COLO829 (cell line): ENCODE measurements at regions not wholly inside any gene's neighbourhood (a gene's known extent, or its start where the extent isn't known, plus 50 kb on each side); places are given as distances from the start of the nearest gene placed in this dataset.
"Not testable (repeated sequence)": the region's sequence is repeated elsewhere in the genome, so short reads cannot be mapped to it uniquely, and the experiment has no call there.

Experiments used
- DNase-seq: peaks from one replicate; pipeline ENCODE4 v3.0.0; 2012; ENCODE audit warnings: low spot score

- no peak for DNase-seq
These were observed 686.4 kb downstream of the GALC start for GRCh38 chr14:87306409-87307168.

DNA sequence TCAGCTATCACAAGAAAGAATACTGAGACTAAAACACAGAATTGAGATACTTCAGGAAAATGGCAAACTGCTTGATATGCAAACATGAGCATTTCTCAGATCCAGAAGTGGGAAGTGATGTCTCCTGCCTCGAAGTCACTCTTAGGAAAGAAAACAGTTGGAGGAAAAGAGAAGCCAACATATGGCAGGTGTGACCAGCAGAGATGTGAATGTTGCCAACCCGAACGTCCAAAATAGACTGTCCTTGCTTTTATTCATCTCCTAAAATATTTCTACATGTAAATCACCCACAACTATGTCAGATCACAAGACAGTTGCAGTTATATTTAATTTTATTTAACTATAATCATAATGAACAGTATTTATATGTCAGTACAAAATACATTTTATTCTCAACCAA, 687.6 kb downstream of the GALC start:
- DNase-seq = no peak

GRCh38 chr14:87304404-87304803, 688.6 kb downstream of the GALC start:
- no peak for DNase-seq

DNA sequence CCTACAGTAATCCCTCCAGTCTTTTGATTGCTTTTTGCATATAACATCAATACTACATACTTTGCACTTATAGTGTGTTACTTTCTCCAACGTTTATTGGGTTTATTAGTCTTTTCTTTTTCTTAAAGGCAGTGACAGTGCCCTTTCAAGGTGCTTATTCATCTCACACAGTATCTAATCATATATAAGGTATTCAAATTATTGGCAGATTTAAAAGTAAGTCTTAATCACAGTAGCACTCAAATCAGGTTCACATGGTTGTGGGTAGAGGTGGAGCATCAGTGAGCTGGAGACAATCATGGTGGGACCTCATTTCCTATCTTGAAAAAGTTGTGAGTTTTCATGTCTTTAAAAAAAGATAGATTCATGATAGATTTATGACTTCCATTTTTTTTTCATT, 706.2 kb downstream of the GALC start:
- DNase-seq = no peak

GRCh38 chr14:87286191-87286590, 706.8 kb downstream of the GALC start:
- no peak for DNase-seq

DNA sequence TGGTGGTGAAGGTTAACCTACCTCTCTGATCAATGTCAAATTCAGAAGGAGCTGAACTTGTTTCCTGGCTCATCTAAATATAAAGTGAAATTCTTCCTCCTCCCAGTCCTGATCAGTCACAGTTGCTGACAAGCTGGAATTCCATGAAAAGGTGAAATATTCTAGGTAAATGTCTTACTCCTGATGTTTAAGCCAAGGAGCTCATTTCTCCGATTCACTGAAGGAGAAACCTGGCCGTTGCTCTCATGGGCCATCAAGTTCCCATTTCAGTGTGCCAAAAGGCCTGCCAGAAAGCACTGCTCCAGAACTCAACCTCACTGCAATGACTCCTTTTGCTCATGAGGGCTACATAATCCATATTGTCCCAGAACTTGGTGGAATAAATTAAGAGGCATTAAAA, 707.5 kb downstream of the GALC start:
- DNase-seq = no peak

- no peak for DNase-seq
These were observed 709.4 kb downstream of the GALC start for GRCh38 chr14:87283547-87283946.

DNA sequence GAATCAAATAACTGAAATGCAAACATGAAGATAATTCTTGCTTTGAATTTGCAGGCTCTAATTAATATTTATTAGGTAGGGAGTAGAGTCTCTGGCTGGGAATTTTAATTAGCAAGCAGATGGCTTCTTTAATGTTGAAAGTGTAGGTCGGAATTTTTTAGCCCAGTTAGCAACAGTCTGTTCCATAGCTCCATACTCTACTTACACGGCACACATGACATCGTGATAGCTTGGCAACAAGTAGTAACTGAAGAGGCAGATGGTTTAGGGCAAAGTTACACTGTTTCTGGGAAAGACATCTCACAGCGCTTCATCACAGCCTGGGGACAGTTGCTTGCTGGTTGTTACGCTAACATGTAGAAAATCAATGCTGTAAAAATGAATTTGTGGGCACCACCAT, 710.7 kb downstream of the GALC start:
- no peak for DNase-seq

- DNase-seq = no peak
These were observed 714.6 kb downstream of the GALC start for GRCh38 chr14:87278415-87278814.

DNA sequence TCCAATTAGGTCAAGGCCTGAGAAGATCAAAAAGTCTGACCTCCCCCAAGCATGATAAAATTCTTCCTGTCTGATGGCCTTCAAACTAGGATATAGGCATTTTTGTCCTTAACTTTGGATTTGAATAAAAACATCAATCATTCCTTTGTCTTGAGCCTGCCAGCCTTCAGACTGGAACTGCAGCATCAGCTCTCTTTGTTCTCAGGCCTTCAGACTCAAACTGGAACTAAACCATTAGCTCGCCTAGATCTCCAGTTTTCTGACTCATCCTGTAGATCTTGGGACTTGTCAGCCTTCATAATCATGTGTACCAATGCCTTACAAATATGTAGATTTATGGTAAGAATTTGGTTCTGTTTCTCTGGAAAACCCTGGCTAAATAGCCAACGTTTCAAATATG, 721.7 kb downstream of the GALC start:
- peak; percentile 50 for DNase-seq

GRCh38 chr14:87268997-87269396, 724.0 kb downstream of the GALC start:
- DNase-seq = no peak

DNA sequence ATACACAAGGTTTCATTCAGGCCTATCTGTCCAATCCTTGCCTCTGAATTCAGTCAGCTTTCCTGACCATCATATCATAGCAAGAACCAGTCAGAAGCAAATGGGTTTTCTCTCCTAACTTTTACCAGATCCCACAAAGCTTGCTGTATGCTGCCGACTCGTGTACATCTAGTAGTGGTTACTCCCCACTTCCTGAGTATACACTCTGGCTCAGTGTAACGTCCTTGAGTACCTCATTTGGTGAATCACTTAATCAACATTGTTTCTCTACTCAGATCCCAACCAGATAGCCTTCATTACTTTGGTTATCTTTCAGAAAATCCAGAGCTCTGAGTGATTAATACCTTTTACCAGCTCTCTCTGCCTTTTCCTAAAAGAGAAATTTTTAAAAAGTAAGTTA, 728.2 kb downstream of the GALC start:
- DNase-seq = no peak

GRCh38 chr14:87264272-87264785, 728.7 kb downstream of the GALC start:
- no peak for DNase-seq

DNA sequence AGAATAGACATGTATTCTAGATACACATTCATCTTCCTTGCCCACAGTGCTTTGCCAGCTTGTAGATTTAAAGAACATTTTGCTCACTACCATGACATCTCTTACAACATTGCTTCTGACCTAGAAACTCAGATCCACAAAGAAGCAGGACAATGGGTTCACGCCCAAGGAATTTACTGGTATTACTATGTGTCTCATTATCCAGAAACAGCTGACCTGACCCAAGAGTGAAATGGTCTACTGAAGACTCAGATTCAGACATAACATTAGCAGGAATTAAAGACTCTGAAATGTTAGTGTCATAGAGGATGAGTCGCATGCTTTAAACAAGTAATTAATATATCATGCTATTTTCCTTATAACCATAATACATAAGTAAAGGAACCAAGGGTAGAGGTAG, 731.4 kb downstream of the GALC start:
- DNase-seq = no peak

- no peak for DNase-seq
These were observed 732.5 kb downstream of the GALC start for GRCh38 chr14:87260460-87260859.

- DNase-seq = no peak
These were observed 735.6 kb downstream of the GALC start for GRCh38 chr14:87257421-87257820.

DNA sequence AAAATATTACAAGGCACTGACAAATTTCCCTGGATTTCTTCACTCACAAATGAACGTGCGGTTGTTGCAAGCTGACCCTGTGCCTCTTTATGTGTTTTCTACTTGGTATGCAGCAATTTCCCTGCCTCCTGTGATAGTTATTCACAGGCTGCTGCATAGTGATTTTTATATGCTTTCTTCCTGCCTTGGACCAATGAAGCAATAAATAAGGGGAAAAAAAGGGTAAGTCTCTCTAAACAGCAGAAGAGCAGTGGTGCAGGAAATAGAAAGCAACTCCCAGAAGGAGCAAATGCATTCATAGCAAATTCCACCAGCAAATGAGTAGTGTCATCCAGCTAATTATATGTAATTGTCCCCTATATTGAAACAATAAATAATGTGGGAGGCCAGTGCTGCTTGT, 737.9 kb downstream of the GALC start:
- DNase-seq = no peak

GRCh38 chr14:87254331-87254874, 738.6 kb downstream of the GALC start:
- no peak for DNase-seq

GRCh38 chr14:87253791-87254190, 739.2 kb downstream of the GALC start:
- DNase-seq = not testable (repeated sequence)

GRCh38 chr14:87252103-87252502, 740.9 kb downstream of the GALC start:
- DNase-seq = no peak

DNA sequence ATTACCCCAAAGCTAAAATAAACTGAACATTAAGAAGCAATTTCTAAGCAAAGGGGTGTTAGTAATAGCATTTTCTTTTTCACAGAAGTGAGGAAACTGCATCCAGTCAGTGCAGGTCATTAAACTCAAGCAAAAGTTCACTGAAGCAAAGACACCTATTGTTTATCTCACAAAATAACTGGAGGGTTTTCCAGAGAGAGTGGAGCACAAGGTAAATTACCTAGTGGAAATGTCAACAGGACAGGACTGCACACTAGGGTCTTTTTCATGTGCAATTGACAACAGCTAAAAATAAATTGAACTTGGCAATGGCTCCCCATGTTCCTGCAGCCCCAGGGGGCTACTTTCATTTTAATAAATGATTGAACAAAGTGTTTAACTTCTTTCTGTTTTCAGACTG, 742.0 kb downstream of the GALC start:
- no peak for DNase-seq

- no peak for DNase-seq
These were observed 751.8 kb downstream of the GALC start for GRCh38 chr14:87241018-87241768.

DNA sequence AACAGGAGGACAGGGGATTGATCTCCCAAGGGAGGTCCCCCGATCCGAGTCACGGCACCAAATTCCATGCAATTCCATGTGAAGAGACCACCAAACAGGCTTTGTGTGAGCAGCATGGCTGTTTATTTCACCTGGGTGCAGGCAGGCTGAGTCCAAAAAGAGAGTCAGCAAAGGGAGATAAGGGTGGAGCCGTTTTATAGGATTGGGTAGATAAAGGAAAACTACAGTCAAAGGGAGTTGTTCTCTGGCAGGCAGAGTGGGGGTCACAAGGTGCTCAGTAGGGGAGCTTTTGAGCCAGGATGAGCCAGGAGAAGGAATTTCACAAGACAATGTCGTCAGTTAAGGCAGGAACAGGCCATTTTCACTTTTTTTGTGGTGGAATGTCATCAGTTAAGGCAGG, 752.7 kb downstream of the GALC start:
- not testable (repeated sequence) for DNase-seq
